ENCODE measurements at regions not wholly inside any gene's neighbourhood (a gene's known extent, or its start where the extent isn't known, plus 50 kb on each side); places are given as distances from the start of the nearest gene placed in this dataset.

- H3K27ac ChIP-seq, result no peak overlapping the region
- TF ChIP-seq POLR2AphosphoS5 (IDR thresholded peaks at IDR 0.05) (no peak), CTCF (IDR thresholded peaks at IDR 0.05) (no peak), POLR2A (IDR thresholded peaks at IDR 0.05) (no peak), EP300 (IDR thresholded peaks at IDR 0.05) (no peak)
- H3K4me3 ChIP-seq, result no peak overlapping the region
- no peaks in the 10 kb centered on the region for H3K36me3 ChIP-seq
- no peaks in the 10 kb centered on the region for H3K4me1 ChIP-seq
- H3K27me3 ChIP-seq, result no peaks in the 10 kb centered on the region
- ATAC-seq (ENCODE audit: low FRiP score in 2 of 2) (no peak), DNase-seq (no peak)
- H3K9me3 ChIP-seq, result no peaks in the 10 kb centered on the region
Observed at GRCh38 chr20:6473197-6473596, 294.3 kb upstream of the BMP2 start.

- no peaks in the 10 kb centered on the region for H3K9me3 ChIP-seq
- no peaks in the 10 kb centered on the region for H3K4me1 ChIP-seq
- 68 to 80% methylated on average over 1 of the region's 1 CpG for WGBS, 2 donors
- H3K27me3 ChIP-seq, result no peaks in the 10 kb centered on the region
- no peaks in the 10 kb centered on the region for H3K36me3 ChIP-seq
- H3K27ac ChIP-seq, result no peak overlapping the region
- no peak for TF ChIP-seq POLR2AphosphoS5 (IDR thresholded peaks at IDR 0.05)
- no peak for TF ChIP-seq POLR2A (IDR thresholded peaks at IDR 0.05)
- no peak for TF ChIP-seq EP300 (IDR thresholded peaks at IDR 0.05)
- TF ChIP-seq CTCF (IDR thresholded peaks at IDR 0.05), result no peak
- DNase-seq, result no peak
- ATAC-seq (ENCODE audit: low FRiP score in 2 of 2), result no peak
- H3K4me3 ChIP-seq, result no peak overlapping the region
Observed at GRCh38 chr20:6471871-6472270, 295.6 kb upstream of the BMP2 start.

GRCh38 chr20:6471110-6471647 is 296.3 kb upstream of the BMP2 start:
- no peak overlapping the region for H3K27ac ChIP-seq
- DNase-seq (no peak), ATAC-seq (ENCODE audit: low FRiP score in 2 of 2) (no peak)
- H3K36me3 ChIP-seq, result no peaks in the 10 kb centered on the region
- H3K9me3 ChIP-seq, result no peaks in the 10 kb centered on the region
- H3K4me1 ChIP-seq, result no peaks in the 10 kb centered on the region
- TF ChIP-seq EP300 (IDR thresholded peaks at IDR 0.05) (no peak), CTCF (IDR thresholded peaks at IDR 0.05) (no peak), POLR2A (IDR thresholded peaks at IDR 0.05) (no peak), POLR2AphosphoS5 (IDR thresholded peaks at IDR 0.05) (no peak)
- WGBS, 2 donors, result 96% methylated on average over 5 of the region's 5 CpGs
- no peaks in the 10 kb centered on the region for H3K27me3 ChIP-seq
- H3K4me3 ChIP-seq, result no peak overlapping the region

GRCh38 chr20:6469695-6470094 is 297.8 kb upstream of the BMP2 start:
- 51 to 55% methylated on average over 4 of the region's 4 CpGs for WGBS, 2 donors
- no peak for ATAC-seq (ENCODE audit: low FRiP score in 2 of 2)
- TF ChIP-seq POLR2A (IDR thresholded peaks at IDR 0.05), result no peak
- TF ChIP-seq EP300 (IDR thresholded peaks at IDR 0.05), result no peak
- TF ChIP-seq POLR2AphosphoS5 (IDR thresholded peaks at IDR 0.05), result no peak
- no peak for TF ChIP-seq CTCF (IDR thresholded peaks at IDR 0.05)

GRCh38 chr20:6468423-6469116 is 298.9 kb upstream of the BMP2 start:
- Histone ChIP-seq H3K9me3 (no peaks in the 10 kb centered on the region), H3K4me3 (no peak overlapping the region), H3K4me1 (no peaks in the 10 kb centered on the region), H3K27ac (no peak overlapping the region), H3K27me3 (no peaks in the 10 kb centered on the region), H3K36me3 (no peaks in the 10 kb centered on the region)
- DNase-seq (no peak), ATAC-seq (ENCODE audit: low FRiP score in 2 of 2) (no peak)
- TF ChIP-seq CTCF (IDR thresholded peaks at IDR 0.05) (no peak), POLR2AphosphoS5 (IDR thresholded peaks at IDR 0.05) (no peak), POLR2A (IDR thresholded peaks at IDR 0.05) (no peak), EP300 (IDR thresholded peaks at IDR 0.05) (no peak)
- WGBS, 2 donors, result 45 to 57% methylated on average over 2 of the region's 2 CpGs

More at GRCh38 chr20:6469695-6470094, 297.8 kb upstream of the BMP2 start:
- no peaks in the 10 kb centered on the region for H3K36me3 ChIP-seq
- H3K27me3 ChIP-seq, result no peaks in the 10 kb centered on the region
- no peak overlapping the region for H3K4me3 ChIP-seq
- H3K9me3 ChIP-seq, result no peaks in the 10 kb centered on the region
- no peak overlapping the region for H3K27ac ChIP-seq
- H3K4me1 ChIP-seq, result no peaks in the 10 kb centered on the region
- DNase-seq, result no peak

All from upper lobe of left lung (tissue), 6 donors.